Activated T-helper 17 cell treated with anti-CD3 and anti-CD28 coated beads, Interleukin-2, amount 50 U/mL, for 72 hours (primary cell): ENCODE measurements at regions not wholly inside any gene's neighbourhood (a gene's known extent, or its start where the extent isn't known, plus 50 kb on each side); places are given as distances from the start of the nearest gene placed in this dataset.

Experiments used
- ATAC-seq: fragments of 150-1000 bp; cut with Tn5 transposase; replicated peaks from 2 replicates; pipeline ENCODE4 v1.10.0; 2021; ENCODE audit warnings: mild to moderate bottlenecking, moderate library complexity
- H3K27ac Mint-ChIP-seq: one replicate; pipeline ENCODE4 v1.8.0; 2022; ENCODE audit warnings: mixed read lengths
- H3K27me3 Mint-ChIP-seq: one replicate; pipeline ENCODE4 v1.8.0; 2022; ENCODE audit warnings: mixed read lengths
- H3K36me3 Mint-ChIP-seq: one replicate; pipeline ENCODE4 v1.8.0; 2022; ENCODE audit warnings: low read depth, mild to moderate bottlenecking, mixed read lengths
- H3K4me1 Mint-ChIP-seq: one replicate; pipeline ENCODE4 v1.8.0; 2022; ENCODE audit warnings: mixed read lengths
- H3K4me3 Mint-ChIP-seq: one replicate; pipeline ENCODE4 v1.8.0; 2022; ENCODE audit warnings: mild to moderate bottlenecking, mixed read lengths
- H3K9me3 Mint-ChIP-seq: one replicate; pipeline ENCODE4 v1.8.0; 2022; ENCODE audit warnings: mixed read lengths

DNA sequence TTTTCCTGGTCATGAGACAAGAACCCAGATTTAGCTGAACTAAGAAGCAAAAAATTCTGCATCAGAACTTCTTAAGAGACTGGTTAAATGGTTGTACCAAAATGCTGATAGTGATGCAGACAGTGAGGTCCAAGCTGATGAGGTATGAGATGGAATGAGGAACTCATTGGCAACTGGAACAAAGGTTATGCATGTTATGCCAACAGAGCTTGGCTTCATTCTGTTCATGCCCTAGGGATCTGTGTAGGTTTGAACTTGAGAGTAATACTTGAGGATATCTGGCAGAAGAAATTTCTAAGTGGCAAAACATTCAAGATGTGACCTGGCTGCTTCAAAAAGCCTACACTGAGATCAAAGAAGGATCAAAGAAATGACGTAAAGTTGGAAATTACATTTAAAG, 398.0 kb downstream of the FSCB start:
- ATAC-seq = no peak
- Mint-ChIP-seq H3K36me3 (no peaks in the 10 kb centered on the region), H3K27me3 (no peaks in the 10 kb centered on the region), H3K9me3 (peaks cover 6% of the 10 kb centered on the region), H3K4me3 (no peak overlapping the region), H3K27ac (no peak overlapping the region), H3K4me1 (no peaks in the 10 kb centered on the region)

DNA sequence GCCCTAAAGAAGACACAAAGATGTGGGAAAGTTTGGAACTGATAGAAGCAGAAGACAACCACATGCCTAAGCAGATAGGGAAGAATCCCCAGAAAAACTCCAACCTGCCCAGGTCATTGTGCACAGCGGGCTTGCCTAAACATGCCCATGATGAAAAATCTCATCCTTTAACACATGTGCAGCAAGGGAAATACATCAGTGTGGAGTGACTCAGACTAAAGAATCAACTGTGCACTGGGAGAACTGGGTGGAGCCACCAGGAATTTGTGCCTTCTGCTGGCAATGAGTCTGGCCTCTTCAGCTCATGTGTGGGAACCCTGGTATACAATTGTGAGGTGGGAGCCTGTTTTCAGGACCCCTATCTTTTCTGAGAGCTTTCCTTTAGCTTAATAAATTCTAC, 398.5 kb downstream of the FSCB start:
- H3K4me1 Mint-ChIP-seq = no peaks in the 10 kb centered on the region
- H3K36me3 Mint-ChIP-seq = no peaks in the 10 kb centered on the region
- peaks cover 6% of the 10 kb centered on the region for H3K9me3 Mint-ChIP-seq
- ATAC-seq = no peak
- no peaks in the 10 kb centered on the region for H3K27me3 Mint-ChIP-seq
- no peak overlapping the region for H3K4me3 Mint-ChIP-seq
- H3K27ac Mint-ChIP-seq = no peak overlapping the region

DNA sequence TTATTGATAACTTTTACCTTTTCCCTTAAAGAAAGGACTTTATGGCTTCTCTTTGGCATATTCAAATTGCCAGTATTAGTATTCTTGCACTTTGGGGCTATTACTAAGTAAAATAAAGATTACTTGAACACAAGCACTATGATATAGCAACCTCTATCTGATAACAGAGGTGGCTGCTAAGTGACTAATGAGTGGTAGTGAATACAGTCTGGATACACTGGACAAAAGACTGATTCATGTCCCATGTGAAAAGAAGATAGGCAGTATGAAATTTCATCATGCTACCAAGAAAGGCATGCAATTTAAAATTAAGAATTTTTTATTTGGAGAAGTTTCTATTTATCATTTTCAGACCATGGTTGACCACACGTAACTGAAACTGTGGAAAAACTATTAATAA, 399.9 kb downstream of the FSCB start:
- no peak overlapping the region for H3K27ac Mint-ChIP-seq
- ATAC-seq = no peak
- H3K27me3 Mint-ChIP-seq = no peaks in the 10 kb centered on the region
- peaks cover 6% of the 10 kb centered on the region for H3K9me3 Mint-ChIP-seq
- H3K36me3 Mint-ChIP-seq = no peaks in the 10 kb centered on the region
- no peak overlapping the region for H3K4me3 Mint-ChIP-seq
- H3K4me1 Mint-ChIP-seq = no peaks in the 10 kb centered on the region

DNA sequence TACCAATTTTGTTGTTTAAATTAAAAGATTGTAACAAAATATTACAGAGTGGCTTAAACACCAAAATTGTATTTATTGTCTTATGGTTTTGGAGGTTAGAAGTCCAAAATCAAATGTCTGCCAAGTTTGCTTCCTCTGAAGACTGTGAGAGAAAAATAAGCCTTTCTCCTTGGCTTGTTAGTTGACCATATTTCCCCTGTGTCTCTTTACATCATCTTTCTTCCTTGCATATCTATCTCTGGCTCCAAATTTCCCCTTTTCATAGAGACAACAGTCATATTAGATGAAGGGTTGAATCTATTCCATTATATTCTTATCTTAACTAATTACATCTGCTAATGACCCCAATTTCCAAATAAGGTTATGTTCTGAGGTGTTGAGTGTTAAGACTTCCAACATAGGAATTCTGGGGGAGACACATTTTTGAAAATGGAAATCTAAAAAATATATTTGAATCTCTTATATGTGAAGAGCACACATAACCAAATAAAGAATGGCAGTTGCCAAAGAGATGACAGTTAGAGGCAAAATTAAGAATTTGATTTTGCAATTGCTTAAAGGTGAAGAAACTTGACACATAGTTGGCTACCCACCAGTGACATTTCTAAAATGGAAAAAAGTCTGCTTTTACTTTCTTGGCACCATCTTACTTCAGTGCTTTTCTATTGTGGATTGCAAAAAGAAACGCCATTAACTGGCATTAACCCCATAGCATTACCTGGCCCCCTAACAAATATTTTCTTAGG, 407.2 kb downstream of the FSCB start:
- H3K4me3 Mint-ChIP-seq = no peak overlapping the region
- no peaks in the 10 kb centered on the region for H3K4me1 Mint-ChIP-seq
- no peaks in the 10 kb centered on the region for H3K27me3 Mint-ChIP-seq
- peaks cover 13% of the 10 kb centered on the region for H3K9me3 Mint-ChIP-seq
- H3K27ac Mint-ChIP-seq = no peak overlapping the region
- no peaks in the 10 kb centered on the region for H3K36me3 Mint-ChIP-seq
- no peak for ATAC-seq

DNA sequence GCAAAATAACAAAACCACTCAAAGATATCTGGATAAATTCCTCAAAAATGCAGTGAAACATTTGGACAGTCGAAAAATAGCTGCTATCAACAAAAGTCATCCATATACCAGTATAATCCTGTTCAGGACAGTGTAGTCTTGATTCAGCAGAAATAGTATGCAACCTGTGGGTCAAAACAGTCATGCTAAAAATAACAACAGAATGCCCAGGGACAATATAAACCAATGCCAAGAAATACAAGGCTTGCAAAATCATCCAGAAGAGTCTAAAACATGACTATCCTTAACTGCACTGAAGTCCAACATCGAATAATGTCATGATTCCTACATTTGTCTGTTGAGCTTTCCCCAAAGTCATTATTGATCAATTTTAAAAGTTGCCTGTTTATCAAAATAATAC, 425.9 kb downstream of the FSCB start:
- H3K9me3 Mint-ChIP-seq = peaks cover 16% of the 10 kb centered on the region
- ATAC-seq = no peak
- no peak overlapping the region for H3K4me3 Mint-ChIP-seq
- no peaks in the 10 kb centered on the region for H3K36me3 Mint-ChIP-seq
- no peaks in the 10 kb centered on the region for H3K27me3 Mint-ChIP-seq
- H3K27ac Mint-ChIP-seq = no peak overlapping the region
- no peaks in the 10 kb centered on the region for H3K4me1 Mint-ChIP-seq

DNA sequence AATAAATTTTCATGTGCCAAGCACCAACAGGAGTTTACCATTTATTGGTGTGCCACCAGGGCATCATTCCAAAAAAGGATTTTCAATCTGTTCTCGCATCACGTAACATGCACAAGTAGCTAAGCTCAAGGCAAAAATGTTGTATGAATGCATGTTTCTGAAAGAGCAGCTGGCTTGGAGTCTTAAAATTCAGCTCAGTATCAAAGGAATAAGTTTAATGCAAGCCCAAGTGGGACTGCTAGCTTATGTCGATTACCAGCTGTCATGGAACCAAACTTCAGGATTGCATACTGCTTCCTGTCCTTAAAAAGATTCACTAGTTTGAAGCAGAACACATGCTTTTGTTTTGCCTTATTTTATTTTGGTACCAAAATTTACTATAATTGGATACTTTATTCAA, 437.0 kb downstream of the FSCB start:
- ATAC-seq = no peak
- no peaks in the 10 kb centered on the region for H3K4me1 Mint-ChIP-seq

DNA sequence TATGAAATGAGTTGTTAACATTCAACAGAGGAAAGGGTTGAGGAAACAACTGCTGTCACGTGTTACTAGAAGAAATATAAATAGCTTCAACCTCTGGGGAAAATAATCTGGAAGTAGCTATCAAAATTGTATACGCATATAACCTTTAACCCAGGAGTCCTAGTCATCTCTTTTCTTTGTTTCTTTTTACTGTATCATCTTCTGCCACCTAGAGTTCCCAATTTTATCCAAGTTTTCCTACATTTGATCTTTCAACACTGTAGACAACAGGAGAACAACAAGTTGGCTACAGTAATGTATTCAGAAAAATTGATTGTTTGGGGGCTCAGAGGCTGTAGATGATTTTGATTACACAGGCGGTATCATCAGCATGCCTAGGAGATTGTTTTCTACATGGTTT, 453.7 kb downstream of the FSCB start:
- H3K27me3 Mint-ChIP-seq = no peaks in the 10 kb centered on the region
- no peaks in the 10 kb centered on the region for H3K4me1 Mint-ChIP-seq
- no peaks in the 10 kb centered on the region for H3K36me3 Mint-ChIP-seq
- no peak overlapping the region for H3K4me3 Mint-ChIP-seq
- H3K9me3 Mint-ChIP-seq = peaks cover 12% of the 10 kb centered on the region
- no peak overlapping the region for H3K27ac Mint-ChIP-seq
- no peak for ATAC-seq

More for the DNA sequence above, 437.0 kb downstream of the FSCB start:
- H3K27ac Mint-ChIP-seq = no peak overlapping the region
- peaks cover 3% of the 10 kb centered on the region for H3K9me3 Mint-ChIP-seq
- H3K27me3 Mint-ChIP-seq = no peaks in the 10 kb centered on the region
- no peaks in the 10 kb centered on the region for H3K36me3 Mint-ChIP-seq
- H3K4me3 Mint-ChIP-seq = no peak overlapping the region

DNA sequence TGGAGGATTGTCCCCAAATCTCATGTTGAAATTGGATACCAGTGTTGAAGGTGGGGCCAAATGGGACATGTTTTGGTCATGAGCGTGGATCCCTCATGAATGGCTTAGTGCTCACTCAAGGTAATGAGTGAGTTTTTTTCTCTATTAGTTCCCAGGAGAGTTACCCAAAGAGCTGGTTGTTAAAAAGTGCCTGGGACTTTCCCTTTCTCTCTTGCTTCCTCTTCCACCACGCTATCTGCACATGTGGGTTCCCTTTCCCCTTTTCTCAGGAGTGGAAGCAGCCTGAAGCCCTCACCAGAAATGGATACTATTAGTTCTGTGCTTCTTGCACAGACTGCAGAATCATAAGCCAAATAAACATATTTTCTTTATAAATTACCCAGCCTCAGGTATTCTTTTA, 465.4 kb downstream of the FSCB start:
- Mint-ChIP-seq H3K4me3 (no peak overlapping the region), H3K36me3 (no peaks in the 10 kb centered on the region), H3K27me3 (no peaks in the 10 kb centered on the region), H3K4me1 (no peaks in the 10 kb centered on the region), H3K27ac (no peak overlapping the region), H3K9me3 (peaks cover 12% of the 10 kb centered on the region)
- ATAC-seq = no peak

DNA sequence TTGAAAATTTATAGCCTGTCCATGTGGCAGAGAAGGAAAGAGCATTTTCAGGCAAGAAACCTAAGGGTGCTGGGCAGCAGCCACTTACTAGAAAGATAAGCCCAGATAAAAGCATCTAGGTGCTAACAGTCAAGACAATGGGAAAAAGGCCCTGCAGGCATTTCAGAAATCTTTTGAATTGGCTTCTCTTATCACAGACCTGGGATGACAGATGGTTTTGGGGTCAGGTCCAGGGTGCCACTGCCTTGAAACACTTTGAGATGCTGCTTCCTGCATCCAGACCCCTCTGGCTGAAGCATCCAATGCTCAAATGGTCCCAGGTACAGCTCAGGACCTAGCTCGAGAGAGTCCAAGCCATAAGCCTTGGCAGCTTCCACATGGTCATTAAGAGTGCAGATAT, 466.5 kb downstream of the FSCB start:
- H3K36me3 Mint-ChIP-seq = no peaks in the 10 kb centered on the region
- no peak overlapping the region for H3K27ac Mint-ChIP-seq
- no peaks in the 10 kb centered on the region for H3K27me3 Mint-ChIP-seq
- no peak overlapping the region for H3K4me3 Mint-ChIP-seq
- no peaks in the 10 kb centered on the region for H3K4me1 Mint-ChIP-seq
- peaks cover 11% of the 10 kb centered on the region for H3K9me3 Mint-ChIP-seq
- no peak for ATAC-seq

DNA sequence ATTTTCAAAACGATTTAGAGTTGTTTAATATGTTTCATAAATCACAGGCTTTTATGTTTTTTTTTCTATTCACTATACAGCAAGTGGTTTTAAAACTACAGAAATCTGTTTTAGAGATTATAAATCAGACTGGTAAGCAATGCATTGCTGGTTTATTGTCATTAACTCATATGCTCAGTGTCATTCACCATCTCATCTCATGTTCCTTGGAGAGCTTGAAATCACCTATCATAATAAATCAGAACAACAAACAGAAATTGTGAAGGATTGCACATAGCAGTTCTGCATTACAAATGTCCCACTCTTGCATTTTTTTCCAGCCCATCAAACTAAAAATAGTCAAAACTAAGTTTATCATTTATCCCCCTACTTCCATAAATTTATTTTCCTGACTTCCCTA, 470.8 kb downstream of the FSCB start:
- H3K9me3 Mint-ChIP-seq = peaks cover 15% of the 10 kb centered on the region
- H3K27ac Mint-ChIP-seq = no peak overlapping the region
- no peaks in the 10 kb centered on the region for H3K36me3 Mint-ChIP-seq
- no peak overlapping the region for H3K4me3 Mint-ChIP-seq
- ATAC-seq = no peak
- no peaks in the 10 kb centered on the region for H3K27me3 Mint-ChIP-seq
- H3K4me1 Mint-ChIP-seq = no peaks in the 10 kb centered on the region

DNA sequence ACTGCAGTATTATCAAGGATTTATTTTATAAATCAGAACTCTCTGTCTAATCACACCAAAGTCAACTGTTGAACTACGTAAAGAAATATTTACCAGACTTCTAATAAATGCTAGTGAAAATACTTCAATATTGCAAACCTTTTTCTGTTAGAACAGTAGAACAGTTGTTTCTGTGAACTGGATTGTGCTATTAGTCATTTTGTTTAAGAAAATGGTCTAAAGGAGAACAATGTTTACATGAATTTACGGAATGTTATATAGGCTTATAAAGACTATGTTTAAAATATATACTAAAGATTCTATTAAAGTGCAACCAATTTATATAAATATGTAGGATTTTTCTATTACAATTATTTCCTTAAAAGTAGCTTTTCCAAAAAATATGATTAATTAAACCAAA, 471.4 kb downstream of the FSCB start:
- no peak overlapping the region for H3K27ac Mint-ChIP-seq
- H3K4me3 Mint-ChIP-seq = no peak overlapping the region
- no peaks in the 10 kb centered on the region for H3K27me3 Mint-ChIP-seq
- peaks cover 15% of the 10 kb centered on the region for H3K9me3 Mint-ChIP-seq
- H3K4me1 Mint-ChIP-seq = no peaks in the 10 kb centered on the region
- no peak for ATAC-seq
- no peaks in the 10 kb centered on the region for H3K36me3 Mint-ChIP-seq

DNA sequence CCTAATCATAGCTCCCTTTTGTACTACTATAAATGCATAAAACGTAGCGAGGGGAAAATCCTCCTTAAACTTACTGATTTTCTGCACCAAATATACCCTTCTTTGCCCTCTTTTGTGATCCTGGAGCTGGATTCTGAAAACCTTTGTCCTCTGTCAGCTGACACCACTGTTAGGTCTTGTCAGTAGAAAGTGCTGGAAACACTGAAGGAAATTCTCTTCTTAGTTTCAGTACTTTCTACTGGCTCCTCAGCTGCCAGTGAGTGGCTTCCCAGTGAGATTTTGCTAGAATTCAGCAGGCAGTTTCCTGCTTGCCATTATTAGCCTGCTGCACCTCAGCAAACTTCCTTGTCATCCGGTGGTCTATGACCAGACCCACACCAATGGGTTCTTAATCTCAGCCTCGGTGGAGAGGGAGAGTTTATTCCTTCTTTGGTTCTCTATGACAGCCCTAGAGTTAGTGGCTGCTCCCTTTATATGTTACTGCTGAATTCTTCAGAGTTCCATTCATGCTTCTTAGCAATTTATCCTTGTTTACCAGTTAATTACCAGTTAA, 476.2 kb downstream of the FSCB start:
- Mint-ChIP-seq H3K4me1 (no peaks in the 10 kb centered on the region), H3K9me3 (peaks cover 5% of the 10 kb centered on the region), H3K36me3 (no peaks in the 10 kb centered on the region), H3K27me3 (no peaks in the 10 kb centered on the region), H3K4me3 (no peak overlapping the region), H3K27ac (no peak overlapping the region)
- no peak for ATAC-seq

DNA sequence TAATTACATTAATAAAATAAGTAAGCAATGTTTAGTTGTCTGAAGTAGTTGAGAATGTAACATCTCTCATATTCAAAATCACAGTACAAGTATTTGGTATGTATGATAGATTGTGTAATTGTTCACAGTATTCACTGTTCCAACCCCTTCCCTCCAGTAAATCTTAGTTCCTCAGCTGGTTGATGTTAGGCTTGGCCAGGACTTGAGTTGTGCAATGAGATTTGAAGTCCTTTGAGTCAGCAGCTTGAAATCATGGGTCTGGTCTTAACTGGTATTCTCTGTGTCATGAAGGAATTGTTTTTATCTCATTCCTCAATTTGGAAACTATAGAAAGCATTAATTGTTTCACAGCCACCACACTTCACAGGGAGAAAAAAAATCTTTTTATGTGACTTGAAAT, 477.1 kb downstream of the FSCB start:
- H3K4me3 Mint-ChIP-seq = no peak overlapping the region
- peaks cover 5% of the 10 kb centered on the region for H3K9me3 Mint-ChIP-seq
- no peaks in the 10 kb centered on the region for H3K27me3 Mint-ChIP-seq
- H3K4me1 Mint-ChIP-seq = no peaks in the 10 kb centered on the region
- no peaks in the 10 kb centered on the region for H3K36me3 Mint-ChIP-seq
- ATAC-seq = no peak
- no peak overlapping the region for H3K27ac Mint-ChIP-seq

DNA sequence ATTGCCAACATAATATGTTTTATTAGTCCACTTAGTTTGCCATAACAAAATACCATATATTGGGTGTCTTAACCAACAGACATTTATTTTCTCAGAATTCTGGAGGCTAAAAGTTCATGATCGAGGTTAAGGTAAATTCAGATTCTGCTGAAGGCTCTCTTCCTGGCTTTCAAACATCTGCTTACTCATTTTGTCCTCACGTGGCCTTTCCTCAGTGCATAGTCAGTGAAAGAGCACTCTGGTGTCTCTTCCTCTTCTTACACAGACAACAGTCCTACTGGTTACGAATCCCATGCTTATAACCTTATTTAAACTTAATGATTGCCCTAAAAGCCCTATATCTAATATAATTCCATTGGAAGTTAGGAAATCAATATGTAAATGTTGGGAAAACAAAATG, 479.7 kb downstream of the FSCB start:
- ATAC-seq = no peak
- no peaks in the 10 kb centered on the region for H3K36me3 Mint-ChIP-seq
- H3K9me3 Mint-ChIP-seq = peaks cover 10% of the 10 kb centered on the region
- no peak overlapping the region for H3K4me3 Mint-ChIP-seq
- no peaks in the 10 kb centered on the region for H3K4me1 Mint-ChIP-seq
- no peaks in the 10 kb centered on the region for H3K27me3 Mint-ChIP-seq
- H3K27ac Mint-ChIP-seq = no peak overlapping the region

DNA sequence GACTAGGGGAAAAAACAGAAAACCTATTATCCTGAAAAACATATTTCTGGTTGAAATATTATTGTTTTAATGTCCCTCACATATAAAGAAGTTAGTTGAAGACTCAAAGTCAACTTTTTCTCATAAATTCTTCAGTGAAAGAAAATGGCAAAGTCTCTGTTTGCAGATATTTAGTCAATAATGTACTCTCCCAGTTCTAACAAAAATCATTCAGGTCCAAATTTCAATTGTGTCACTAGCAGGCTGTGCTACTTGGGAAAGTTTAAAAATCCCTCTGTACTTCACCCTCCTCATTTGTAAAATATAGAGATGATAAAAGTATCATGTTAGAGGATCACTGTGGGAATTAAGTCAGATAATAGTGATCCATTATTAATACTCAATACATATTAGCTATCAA, 496.5 kb downstream of the FSCB start:
- Mint-ChIP-seq H3K27me3 (no peaks in the 10 kb centered on the region), H3K4me3 (no peak overlapping the region), H3K36me3 (no peaks in the 10 kb centered on the region), H3K9me3 (peaks cover 5% of the 10 kb centered on the region), H3K27ac (no peak overlapping the region), H3K4me1 (no peaks in the 10 kb centered on the region)
- ATAC-seq = no peak

DNA sequence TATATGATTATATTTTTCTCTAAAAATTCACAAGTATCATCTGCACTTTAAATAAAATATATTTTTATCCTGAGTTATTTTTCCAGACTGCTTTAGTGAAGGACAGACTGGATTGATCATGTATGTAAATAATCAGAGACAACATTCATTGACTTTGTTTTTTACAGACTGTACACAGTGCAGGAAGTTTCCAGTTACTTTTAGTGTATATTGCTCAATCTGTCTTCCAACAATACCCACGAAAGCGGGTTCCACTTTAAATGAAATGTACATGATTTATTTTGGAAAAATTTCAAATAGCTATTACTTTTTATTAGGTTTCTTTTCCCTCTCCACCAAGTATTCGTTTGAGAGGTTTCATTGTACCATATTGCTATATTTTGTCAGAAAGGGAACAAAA, 497.0 kb downstream of the FSCB start:
- peaks cover 5% of the 10 kb centered on the region for H3K9me3 Mint-ChIP-seq
- H3K36me3 Mint-ChIP-seq = no peaks in the 10 kb centered on the region
- H3K27ac Mint-ChIP-seq = no peak overlapping the region
- no peak for ATAC-seq
- H3K4me3 Mint-ChIP-seq = no peak overlapping the region
- no peaks in the 10 kb centered on the region for H3K4me1 Mint-ChIP-seq
- no peaks in the 10 kb centered on the region for H3K27me3 Mint-ChIP-seq
